ENCODE measurements at regions not wholly inside any gene's neighbourhood (a gene's known extent, or its start where the extent isn't known, plus 50 kb on each side); places are given as distances from the start of the nearest gene placed in this dataset.

DNA sequence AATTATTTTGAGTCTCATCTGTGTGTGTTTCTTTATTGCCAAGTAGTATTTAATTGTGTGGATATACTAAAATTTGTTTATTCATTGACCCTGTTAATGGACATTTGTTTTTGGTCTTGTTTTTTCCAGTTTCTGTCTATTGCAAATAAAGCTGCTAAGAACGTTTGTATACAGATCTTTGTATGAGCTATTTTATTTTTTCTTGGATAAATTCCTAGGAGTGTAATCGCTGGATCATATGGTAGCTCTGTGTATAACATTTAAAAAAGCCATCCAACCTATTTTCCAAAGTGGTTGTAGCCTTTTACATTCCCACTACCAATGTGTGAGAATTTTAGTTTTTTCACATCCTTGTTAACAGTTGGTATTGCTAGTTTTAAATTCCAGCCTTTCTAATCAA is 382.7 kb upstream of the USP24 start:
- TF ChIP-seq, protein P1, sequence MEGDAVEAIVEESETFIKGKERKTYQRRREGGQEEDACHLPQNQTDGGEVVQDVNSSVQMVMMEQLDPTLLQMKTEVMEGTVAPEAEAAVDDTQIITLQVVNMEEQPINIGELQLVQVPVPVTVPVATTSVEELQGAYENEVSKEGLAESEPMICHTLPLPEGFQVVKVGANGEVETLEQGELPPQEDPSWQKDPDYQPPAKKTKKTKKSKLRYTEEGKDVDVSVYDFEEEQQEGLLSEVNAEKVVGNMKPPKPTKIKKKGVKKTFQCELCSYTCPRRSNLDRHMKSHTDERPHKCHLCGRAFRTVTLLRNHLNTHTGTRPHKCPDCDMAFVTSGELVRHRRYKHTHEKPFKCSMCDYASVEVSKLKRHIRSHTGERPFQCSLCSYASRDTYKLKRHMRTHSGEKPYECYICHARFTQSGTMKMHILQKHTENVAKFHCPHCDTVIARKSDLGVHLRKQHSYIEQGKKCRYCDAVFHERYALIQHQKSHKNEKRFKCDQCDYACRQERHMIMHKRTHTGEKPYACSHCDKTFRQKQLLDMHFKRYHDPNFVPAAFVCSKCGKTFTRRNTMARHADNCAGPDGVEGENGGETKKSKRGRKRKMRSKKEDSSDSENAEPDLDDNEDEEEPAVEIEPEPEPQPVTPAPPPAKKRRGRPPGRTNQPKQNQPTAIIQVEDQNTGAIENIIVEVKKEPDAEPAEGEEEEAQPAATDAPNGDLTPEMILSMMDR (conservative IDR thresholded peaks at IDR 0.05 in 1 of 2, IDR thresholded peaks at IDR 0.05 in 1 of 2; ENCODE audit: extremely low read depth in 1 of 2, insufficient read depth in 1 of 2, low read depth in 1 of 2, low read length in 2 of 2), result no peak
- no peak for TF ChIP-seq EZH2 (IDR thresholded peaks at IDR 0.05; ENCODE audit: borderline replicate concordance, low read length)

Data from mammary epithelial cell (primary cell).